Activated CD4-positive, alpha-beta T cell treated with anti-CD3 and anti-CD28 coated beads, Interleukin-2, amount 10 ng/mL, durations not matched to agents 7 days and 5 days (primary cell): ENCODE measurements at regions not wholly inside any gene's neighbourhood (a gene's known extent, or its start where the extent isn't known, plus 50 kb on each side); places are given as distances from the start of the nearest gene placed in this dataset.

Source experiments
- CTCF ChIA-PET: fragments of 350-600 bp; sonication (Branson Sonifier 250); formaldehyde crosslinking; loops from one replicate; lab custom pipeline; 2021; ENCODE audit warnings: antibody characterized with exemption; lab: Charles Lee
- POLR2A ChIA-PET: fragments of 350-600 bp; sonication (Branson Sonifier 250); formaldehyde crosslinking; loops from one replicate; lab custom pipeline; 2021; ENCODE audit warnings: antibody characterized with exemption; lab: Charles Lee
- DNase-seq: peaks from one replicate; pipeline ENCODE4 v3.0.0-alpha.2; 2020
- H3K27ac Mint-ChIP-seq: one replicate; pipeline ENCODE4 v1.8.0; 2021; ENCODE audit warnings: mild to moderate bottlenecking, moderate library complexity, mixed read lengths
- H3K27me3 Mint-ChIP-seq: one replicate; pipeline ENCODE4 v1.8.0; 2021; ENCODE audit warnings: mixed read lengths
- H3K36me3 Mint-ChIP-seq: one replicate; pipeline ENCODE4 v1.8.0; 2021; ENCODE audit warnings: low read depth, mixed read lengths
- H3K4me1 Mint-ChIP-seq: one replicate; pipeline ENCODE4 v1.8.0; 2021; ENCODE audit warnings: mixed read lengths
- H3K4me3 Mint-ChIP-seq: one replicate; pipeline ENCODE4 v1.8.0; 2021; ENCODE audit warnings: mild to moderate bottlenecking, moderate library complexity, mixed read lengths
- H3K9me3 Mint-ChIP-seq: one replicate; pipeline ENCODE4 v1.8.0; 2021; ENCODE audit warnings: mixed read lengths

GRCh38 chr2:122105877-122106206 lies 350.4 kb downstream of the TSN start:
- Mint-ChIP-seq H3K4me3 (no peak overlapping the region), H3K27ac (no peak overlapping the region), H3K4me1 (no peaks in the 10 kb centered on the region), H3K9me3 (no peaks in the 10 kb centered on the region), H3K27me3 (no peaks in the 10 kb centered on the region), H3K36me3 (no peaks in the 10 kb centered on the region)
- ChIA-PET CTCF (no interaction called here), POLR2A (no interaction called here)
- DNase-seq: no peak

GRCh38 chr2:122108186-122108585 lies 352.7 kb downstream of the TSN start:
- Mint-ChIP-seq H3K4me3 (no peak overlapping the region), H3K4me1 (no peaks in the 10 kb centered on the region), H3K36me3 (no peaks in the 10 kb centered on the region), H3K9me3 (no peaks in the 10 kb centered on the region), H3K27ac (no peak overlapping the region), H3K27me3 (no peaks in the 10 kb centered on the region)
- ChIA-PET POLR2A (no interaction called here), CTCF (no interaction called here)
- DNase-seq: no peak

- H3K4me1 Mint-ChIP-seq: no peaks in the 10 kb centered on the region
- H3K9me3 Mint-ChIP-seq: no peaks in the 10 kb centered on the region
- no peak overlapping the region for H3K27ac Mint-ChIP-seq
- ChIA-PET POLR2A (no interaction called here), CTCF (no interaction called here)
- no peaks in the 10 kb centered on the region for H3K27me3 Mint-ChIP-seq
- H3K36me3 Mint-ChIP-seq: no peaks in the 10 kb centered on the region
- DNase-seq: no peak
- no peak overlapping the region for H3K4me3 Mint-ChIP-seq
Observed at GRCh38 chr2:122112216-122113005, 357.0 kb downstream of the TSN start.

- Mint-ChIP-seq H3K4me3 (no peak overlapping the region), H3K4me1 (no peaks in the 10 kb centered on the region)
- POLR2A ChIA-PET: no interaction called here
Observed at GRCh38 chr2:122114421-122114820, 359.0 kb downstream of the TSN start.

GRCh38 chr2:122117371-122117770 lies 361.9 kb downstream of the TSN start:
- CTCF ChIA-PET: no interaction called here
- no peak overlapping the region for H3K27ac Mint-ChIP-seq
- H3K4me3 Mint-ChIP-seq: no peak overlapping the region
- DNase-seq: no peak
- no peaks in the 10 kb centered on the region for H3K4me1 Mint-ChIP-seq
- H3K27me3 Mint-ChIP-seq: no peaks in the 10 kb centered on the region
- POLR2A ChIA-PET: no interaction called here
- no peaks in the 10 kb centered on the region for H3K9me3 Mint-ChIP-seq
- H3K36me3 Mint-ChIP-seq: no peaks in the 10 kb centered on the region

More at GRCh38 chr2:122114421-122114820, 359.0 kb downstream of the TSN start:
- Mint-ChIP-seq H3K36me3 (no peaks in the 10 kb centered on the region), H3K27ac (no peak overlapping the region), H3K9me3 (no peaks in the 10 kb centered on the region), H3K27me3 (no peaks in the 10 kb centered on the region)
- CTCF ChIA-PET: no interaction called here
- DNase-seq: no peak

GRCh38 chr2:122129399-122129798 lies 373.9 kb downstream of the TSN start:
- Mint-ChIP-seq H3K9me3 (peaks cover 20% of the 10 kb centered on the region), H3K27ac (no peak overlapping the region), H3K4me3 (no peak overlapping the region), H3K27me3 (peaks cover 2% of the 10 kb centered on the region), H3K4me1 (no peaks in the 10 kb centered on the region), H3K36me3 (no peaks in the 10 kb centered on the region)
- no peak for DNase-seq
- ChIA-PET POLR2A (no interaction called here), CTCF (no interaction called here)

- peaks cover 7% of the 10 kb centered on the region for H3K27me3 Mint-ChIP-seq
Observed at GRCh38 chr2:122132147-122132691, 376.8 kb downstream of the TSN start.

GRCh38 chr2:122135021-122135937 lies 379.8 kb downstream of the TSN start:
- POLR2A ChIA-PET: no interaction called here
- CTCF ChIA-PET: no interaction called here

More at GRCh38 chr2:122132147-122132691, 376.8 kb downstream of the TSN start:
- ChIA-PET CTCF (no interaction called here), POLR2A (no interaction called here)
- no peaks in the 10 kb centered on the region for H3K36me3 Mint-ChIP-seq
- no peak overlapping the region for H3K4me3 Mint-ChIP-seq
- H3K4me1 Mint-ChIP-seq: no peaks in the 10 kb centered on the region
- peaks cover 14% of the 10 kb centered on the region for H3K9me3 Mint-ChIP-seq
- DNase-seq: no peak
- H3K27ac Mint-ChIP-seq: no peak overlapping the region

GRCh38 chr2:122136056-122136455 lies 380.6 kb downstream of the TSN start:
- no peaks in the 10 kb centered on the region for H3K4me1 Mint-ChIP-seq
- POLR2A ChIA-PET: no interaction called here
- H3K27ac Mint-ChIP-seq: no peak overlapping the region
- peaks cover 5% of the 10 kb centered on the region for H3K27me3 Mint-ChIP-seq
- H3K9me3 Mint-ChIP-seq: no peaks in the 10 kb centered on the region
- DNase-seq: no peak
- no peaks in the 10 kb centered on the region for H3K36me3 Mint-ChIP-seq
- no peak overlapping the region for H3K4me3 Mint-ChIP-seq
- CTCF ChIA-PET: interaction anchor here (0.6 kb wide), 1 partner anchor 399 kb away, joined by 3 read pairs; no protein-coding TSS in a partner anchor

More at GRCh38 chr2:122135021-122135937, 379.8 kb downstream of the TSN start:
- Mint-ChIP-seq H3K27me3 (peaks cover 5% of the 10 kb centered on the region), H3K4me1 (no peaks in the 10 kb centered on the region), H3K9me3 (peaks cover 6% of the 10 kb centered on the region), H3K4me3 (no peak overlapping the region), H3K27ac (no peak overlapping the region), H3K36me3 (no peaks in the 10 kb centered on the region)
- no peak for DNase-seq

GRCh38 chr2:122138561-122138960 lies 383.1 kb downstream of the TSN start:
- H3K27me3 Mint-ChIP-seq: peaks cover 5% of the 10 kb centered on the region
- H3K27ac Mint-ChIP-seq: no peak overlapping the region
- DNase-seq: no peak
- no peaks in the 10 kb centered on the region for H3K9me3 Mint-ChIP-seq
- H3K4me3 Mint-ChIP-seq: no peak overlapping the region
- ChIA-PET CTCF (no interaction called here), POLR2A (no interaction called here)
- no peaks in the 10 kb centered on the region for H3K4me1 Mint-ChIP-seq
- H3K36me3 Mint-ChIP-seq: no peaks in the 10 kb centered on the region

- no peaks in the 10 kb centered on the region for H3K36me3 Mint-ChIP-seq
- no peak overlapping the region for H3K4me3 Mint-ChIP-seq
- no peaks in the 10 kb centered on the region for H3K4me1 Mint-ChIP-seq
- H3K27ac Mint-ChIP-seq: no peak overlapping the region
- H3K9me3 Mint-ChIP-seq: no peaks in the 10 kb centered on the region
- CTCF ChIA-PET: no interaction called here
- peaks cover 5% of the 10 kb centered on the region for H3K27me3 Mint-ChIP-seq
- DNase-seq: no peak
- POLR2A ChIA-PET: no interaction called here
Observed at GRCh38 chr2:122139739-122140420, 384.4 kb downstream of the TSN start.

- Mint-ChIP-seq H3K27me3 (no peaks in the 10 kb centered on the region), H3K9me3 (no peaks in the 10 kb centered on the region), H3K27ac (no peak overlapping the region), H3K4me1 (no peaks in the 10 kb centered on the region), H3K36me3 (no peaks in the 10 kb centered on the region), H3K4me3 (no peak overlapping the region)
- POLR2A ChIA-PET: no interaction called here
- DNase-seq: no peak
- CTCF ChIA-PET: no interaction called here
Observed at GRCh38 chr2:122144884-122145283, 389.4 kb downstream of the TSN start.

- Mint-ChIP-seq H3K27me3 (peaks cover 2% of the 10 kb centered on the region), H3K4me3 (no peak overlapping the region), H3K4me1 (no peaks in the 10 kb centered on the region), H3K27ac (no peak overlapping the region), H3K9me3 (no peaks in the 10 kb centered on the region), H3K36me3 (no peaks in the 10 kb centered on the region)
- POLR2A ChIA-PET: no interaction called here
- DNase-seq: no peak
- CTCF ChIA-PET: no interaction called here
Observed at GRCh38 chr2:122145856-122146255, 390.4 kb downstream of the TSN start.
